BLaER1 (cell line): ENCODE measurements at regions not wholly inside any gene's neighbourhood (a gene's known extent, or its start where the extent isn't known, plus 50 kb on each side); places are given as distances from the start of the nearest gene placed in this dataset.

ENCODE experiments used
- H3K27ac ChIP-seq: shearing (Covaris generic); formaldehyde crosslinking; 2 replicates; pipeline ENCODE4 v1.8.1; 2022
- H3K27me3 ChIP-seq: shearing (Covaris generic); formaldehyde crosslinking; 2 replicates; pipeline ENCODE4 v1.8.1; 2022
- H3K36me3 ChIP-seq: shearing (Covaris generic); formaldehyde crosslinking; 2 replicates; pipeline ENCODE4 v1.8.1; 2022
- H3K4me1 ChIP-seq: shearing (Covaris generic); formaldehyde crosslinking; 2 replicates; pipeline ENCODE4 v1.8.1; 2022
- H3K4me2 ChIP-seq: shearing (Covaris generic); formaldehyde crosslinking; 2 replicates; pipeline ENCODE4 v1.8.1; 2022
- H3K4me3 ChIP-seq: shearing (Covaris generic); formaldehyde crosslinking; 2 replicates; pipeline ENCODE4 v1.8.1; 2022
- H3K9ac ChIP-seq: shearing (Covaris generic); formaldehyde crosslinking; 2 replicates; pipeline ENCODE4 v1.8.1; 2022
- H3K9me3 ChIP-seq: shearing (Covaris generic); formaldehyde crosslinking; 2 replicates; pipeline ENCODE4 v1.8.1; 2022
- H4K20me1 ChIP-seq: shearing (Covaris generic); formaldehyde crosslinking; 2 replicates; pipeline ENCODE4 v1.8.1; 2022
- Cebpa-rat ChIP-seq: shearing (Covaris generic); IDR thresholded peaks from 2 replicates; pipeline ENCODE4 v1.8.1; 2022

DNA sequence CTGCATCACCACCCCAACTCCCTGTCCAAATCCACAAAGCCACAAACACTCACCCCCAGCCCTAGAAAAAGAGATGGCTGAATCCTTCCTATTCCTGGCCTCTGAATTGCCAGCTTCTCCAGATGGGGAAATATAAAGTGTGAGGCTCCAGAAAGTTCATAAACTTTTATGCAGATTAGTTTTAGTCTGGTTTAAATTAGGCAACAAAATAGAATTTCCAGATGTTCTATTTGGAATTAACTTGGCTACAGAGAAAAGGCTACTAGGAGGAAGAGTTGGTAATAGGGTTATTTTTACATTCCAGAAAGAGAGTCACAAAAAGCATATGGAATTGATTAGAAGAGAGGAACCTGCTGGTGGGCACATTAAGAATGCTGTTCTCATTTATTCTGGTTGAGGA is 56.0 kb downstream of the EN1 start:
- no peaks in the 10 kb centered on the region for H4K20me1 ChIP-seq
- no peak overlapping the region for H3K27ac ChIP-seq
- no peak for TF ChIP-seq Cebpa-rat
- no peaks in the 10 kb centered on the region for H3K4me1 ChIP-seq
- H3K27me3 ChIP-seq = no peaks in the 10 kb centered on the region
- no peak overlapping the region for H3K9ac ChIP-seq
- no peak overlapping the region for H3K4me3 ChIP-seq
- no peaks in the 10 kb centered on the region for H3K9me3 ChIP-seq
- H3K4me2 ChIP-seq = no peak overlapping the region
- H3K36me3 ChIP-seq = no peaks in the 10 kb centered on the region

DNA sequence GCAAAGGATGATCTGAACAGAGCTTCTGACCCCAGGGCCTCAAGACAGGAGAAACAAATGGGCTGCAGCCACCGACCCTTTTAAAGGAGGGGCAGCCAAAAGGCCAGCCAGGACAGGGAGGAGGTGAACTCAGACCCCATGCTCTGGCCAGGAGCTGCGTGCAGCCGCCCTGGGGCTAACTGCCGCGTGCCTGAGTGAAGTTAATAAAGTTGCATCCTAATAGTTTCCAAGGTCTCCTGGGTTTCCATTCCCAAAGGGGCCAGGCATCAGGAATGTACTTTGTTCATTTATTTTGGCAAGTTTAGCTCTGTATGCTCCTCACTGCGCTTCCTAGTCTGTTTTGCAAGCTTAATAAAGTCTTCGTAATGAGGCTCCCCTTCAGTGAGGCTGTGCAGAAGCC is 60.7 kb downstream of the EN1 start:
- no peak for TF ChIP-seq Cebpa-rat
- H4K20me1 ChIP-seq = no peaks in the 10 kb centered on the region
- H3K27ac ChIP-seq = no peak overlapping the region
- no peaks in the 10 kb centered on the region for H3K27me3 ChIP-seq
- H3K4me1 ChIP-seq = peaks cover 8% of the 10 kb centered on the region
- no peak overlapping the region for H3K4me3 ChIP-seq
- H3K9me3 ChIP-seq = no peaks in the 10 kb centered on the region
- no peak overlapping the region for H3K9ac ChIP-seq
- H3K36me3 ChIP-seq = no peaks in the 10 kb centered on the region
- no peak overlapping the region for H3K4me2 ChIP-seq

DNA sequence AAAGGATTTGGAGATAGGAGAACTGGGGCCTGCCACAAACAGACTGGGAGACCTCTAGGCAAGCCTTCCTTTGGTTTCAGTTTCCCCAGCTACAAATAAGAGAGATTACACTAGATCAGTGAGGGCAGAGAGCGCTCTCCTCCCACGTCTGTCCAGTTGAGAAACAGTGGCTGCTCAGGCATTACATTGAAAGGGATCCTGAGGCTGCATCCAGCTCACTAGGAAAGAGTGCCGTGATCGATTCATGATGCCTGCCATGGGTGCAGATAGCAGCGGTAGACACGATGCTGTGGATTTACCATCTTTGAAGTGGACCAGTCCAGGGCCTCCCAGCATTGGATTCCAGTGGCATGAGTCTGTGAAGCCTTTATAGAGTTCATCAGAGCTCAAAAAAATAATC is 62.6 kb downstream of the EN1 start:
- Histone ChIP-seq H3K27me3 (no peaks in the 10 kb centered on the region), H3K36me3 (no peaks in the 10 kb centered on the region), H3K27ac (no peak overlapping the region), H3K4me1 (peaks cover 8% of the 10 kb centered on the region), H3K4me3 (no peak overlapping the region), H3K9me3 (no peaks in the 10 kb centered on the region), H3K4me2 (0 out of 2 replicates have a peak overlapping the region, but pooled peaks have one; percentile 14), H4K20me1 (no peaks in the 10 kb centered on the region), H3K9ac (no peak overlapping the region)
- no peak for TF ChIP-seq Cebpa-rat

DNA sequence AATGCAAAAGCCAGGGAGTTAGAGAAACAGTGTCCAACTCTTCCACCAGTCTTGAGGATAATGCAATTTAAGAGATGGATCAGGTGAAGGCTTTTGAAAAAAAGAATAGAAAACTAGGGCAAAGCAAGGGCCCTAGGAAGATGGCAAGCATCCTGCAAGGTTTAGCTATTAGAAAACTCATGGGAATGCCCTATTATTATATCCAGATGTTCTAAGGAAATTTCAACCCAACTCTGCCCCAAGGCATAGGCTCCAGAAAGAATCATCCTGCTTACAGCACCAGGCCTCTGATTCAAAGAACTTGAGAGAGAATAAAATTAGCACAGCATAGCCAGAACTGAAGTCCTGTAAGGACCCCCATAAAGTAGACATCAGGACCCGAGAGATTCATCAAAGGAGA is 68.1 kb downstream of the EN1 start:
- Histone ChIP-seq H3K4me3 (no peak overlapping the region), H3K4me1 (peaks cover 12% of the 10 kb centered on the region), H3K9ac (no peak overlapping the region), H3K36me3 (no peaks in the 10 kb centered on the region), H4K20me1 (no peaks in the 10 kb centered on the region), H3K9me3 (no peaks in the 10 kb centered on the region; the same call in 1 of the 2 replicates), H3K27me3 (peaks cover 16% of the 10 kb centered on the region), H3K27ac (no peak overlapping the region), H3K4me2 (no peak overlapping the region)
- no peak for TF ChIP-seq Cebpa-rat

DNA sequence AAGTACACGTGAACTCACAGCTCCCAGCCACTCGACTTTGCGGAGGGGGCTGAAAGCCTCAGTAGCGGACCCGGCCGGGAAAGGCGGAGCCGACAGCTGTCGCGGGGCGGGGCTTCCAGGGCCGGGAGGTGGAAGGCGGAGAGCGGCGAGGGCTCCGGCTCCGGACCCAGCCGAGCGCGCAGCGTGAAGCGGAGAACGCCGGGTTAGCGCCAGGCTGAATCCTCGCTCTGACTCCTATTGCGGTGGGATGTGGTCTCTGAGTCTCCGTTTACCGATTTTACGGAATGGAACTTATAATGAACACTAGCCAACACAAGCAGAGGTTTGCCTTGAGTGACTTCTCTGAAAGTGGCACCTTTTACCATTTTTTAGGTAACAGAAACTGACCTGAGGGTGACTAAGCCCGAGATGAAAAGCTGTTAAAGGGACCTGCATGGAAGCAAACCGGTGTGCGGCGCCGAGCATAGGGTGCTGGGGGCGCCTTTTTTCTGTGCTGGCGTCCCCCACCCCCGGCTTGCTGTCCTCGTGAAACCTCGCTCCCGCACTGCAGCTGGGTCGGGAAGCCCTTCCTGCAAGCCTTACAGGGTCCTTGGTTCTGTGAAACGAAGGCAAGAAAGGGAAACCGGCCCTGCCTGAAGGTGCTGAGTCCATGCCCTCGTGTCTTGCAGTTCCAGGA is 72.9 kb downstream of the EN1 start:
- Histone ChIP-seq H3K4me2 (peak overlapping the region; percentile 92), H3K4me1 (peaks cover 10% of the 10 kb centered on the region), H3K9ac (no peak overlapping the region), H3K36me3 (no peaks in the 10 kb centered on the region), H4K20me1 (no peaks in the 10 kb centered on the region), H3K9me3 (no peaks in the 10 kb centered on the region; the same call in 1 of the 2 replicates), H3K27me3 (peaks cover 30% of the 10 kb centered on the region), H3K4me3 (peak overlapping the region; percentile 60), H3K27ac (no peak overlapping the region)
- TF ChIP-seq Cebpa-rat = no peak

DNA sequence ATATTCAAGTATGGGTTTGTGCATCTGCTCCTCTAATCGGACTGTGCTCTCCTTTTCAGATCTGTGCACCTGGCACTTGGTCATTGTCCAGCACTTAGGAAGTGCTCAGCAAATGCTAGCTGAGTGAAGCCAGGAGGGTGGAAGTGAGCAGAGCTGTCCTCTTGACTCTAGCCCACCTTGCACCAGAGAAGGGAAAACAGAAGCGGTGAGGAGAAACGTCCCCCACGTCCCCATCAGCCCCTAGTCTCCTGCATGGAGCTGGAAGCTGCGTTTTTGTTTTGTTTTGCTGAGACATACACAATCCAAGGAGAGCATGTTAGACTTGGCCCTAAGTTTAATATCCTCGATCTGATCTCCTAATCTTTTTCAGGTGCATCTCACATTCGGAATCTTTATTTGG is 73.6 kb downstream of the EN1 start:
- Histone ChIP-seq H3K4me1 (peaks cover 10% of the 10 kb centered on the region), H4K20me1 (no peaks in the 10 kb centered on the region), H3K27me3 (peaks cover 30% of the 10 kb centered on the region), H3K36me3 (no peaks in the 10 kb centered on the region), H3K4me2 (no peak overlapping the region), H3K27ac (no peak overlapping the region), H3K4me3 (no peak overlapping the region), H3K9me3 (no peaks in the 10 kb centered on the region), H3K9ac (no peak overlapping the region)
- TF ChIP-seq Cebpa-rat = no peak

DNA sequence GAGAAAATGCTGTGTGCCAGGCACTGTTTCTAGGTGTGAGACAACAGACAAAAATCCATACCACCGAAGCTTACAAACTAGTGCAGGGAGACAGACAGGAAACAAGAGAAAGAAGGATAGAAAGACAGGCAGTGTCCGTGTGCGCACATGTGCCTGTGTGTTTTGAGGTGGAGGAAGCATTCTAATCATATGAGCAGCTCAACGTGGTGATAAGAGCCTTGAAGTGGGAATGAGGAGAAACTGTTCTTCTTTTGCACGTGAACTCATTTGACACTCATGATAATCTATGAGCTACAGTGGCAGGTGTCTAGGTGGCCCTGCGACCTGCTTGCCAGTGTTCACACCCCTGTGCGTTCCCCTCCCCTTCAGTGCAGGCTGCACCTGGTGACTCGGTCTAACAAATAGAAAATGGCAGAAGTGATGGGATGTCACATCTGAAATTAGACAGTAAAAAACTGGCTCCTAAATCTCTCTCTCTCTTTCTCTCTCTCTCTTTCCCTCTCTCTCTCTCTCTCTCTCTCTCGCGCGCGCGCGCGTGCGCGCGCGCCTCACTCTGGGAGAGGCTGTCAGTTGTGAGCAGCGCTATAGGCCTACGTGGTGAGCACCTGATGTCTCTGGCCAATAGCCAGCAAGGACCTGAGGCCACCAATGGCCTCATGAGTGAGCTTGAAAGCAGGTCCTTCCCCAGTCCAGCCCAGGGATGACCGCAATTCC is 74.8 kb downstream of the EN1 start:
- Histone ChIP-seq H3K4me1 (peaks cover 10% of the 10 kb centered on the region), H3K9me3 (no peaks in the 10 kb centered on the region), H4K20me1 (no peaks in the 10 kb centered on the region), H3K9ac (no peak overlapping the region), H3K27me3 (peaks cover 30% of the 10 kb centered on the region), H3K27ac (no peak overlapping the region), H3K4me2 (no peak overlapping the region), H3K4me3 (no peak overlapping the region), H3K36me3 (no peaks in the 10 kb centered on the region)
- no peak for TF ChIP-seq Cebpa-rat

DNA sequence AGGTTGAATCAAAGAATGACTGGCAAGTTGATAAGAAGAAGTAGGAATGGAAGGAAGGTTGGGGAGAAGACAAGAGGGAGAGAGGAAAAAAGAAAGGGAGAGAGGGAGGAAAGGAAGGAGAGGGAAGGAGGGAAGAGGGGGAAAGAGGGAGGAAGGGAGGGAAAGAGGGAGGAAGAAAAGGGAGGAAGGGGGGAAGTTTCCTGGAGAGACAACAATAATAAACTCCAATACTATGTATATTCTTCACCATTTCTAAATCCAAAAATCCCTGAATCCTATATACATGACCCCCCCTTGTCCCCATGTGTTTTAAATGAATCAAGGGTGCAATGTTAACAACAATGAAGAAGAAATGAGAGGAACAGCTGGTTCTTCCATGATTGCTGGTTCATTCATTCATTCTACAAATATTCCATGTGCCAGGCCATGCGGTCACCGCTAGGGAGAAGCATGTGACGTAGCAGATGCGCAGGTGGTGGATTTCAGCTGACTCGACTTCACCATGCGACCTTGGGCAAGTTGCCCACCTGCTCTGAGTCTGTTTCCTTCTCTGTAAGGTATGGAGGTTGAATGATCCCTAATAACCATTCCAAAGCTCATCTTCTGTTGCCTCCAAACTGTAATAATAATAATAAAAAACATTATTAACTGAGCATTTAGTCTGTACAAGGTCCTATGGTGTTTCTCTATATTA is 77.6 kb downstream of the EN1 start:
- no peak overlapping the region for H3K9ac ChIP-seq
- no peak overlapping the region for H3K4me3 ChIP-seq
- H3K4me1 ChIP-seq = peaks cover 5% of the 10 kb centered on the region
- no peaks in the 10 kb centered on the region for H3K36me3 ChIP-seq
- no peak overlapping the region for H3K27ac ChIP-seq
- no peak for TF ChIP-seq Cebpa-rat
- no peaks in the 10 kb centered on the region for H4K20me1 ChIP-seq
- H3K27me3 ChIP-seq = peaks cover 21% of the 10 kb centered on the region
- H3K9me3 ChIP-seq = no peaks in the 10 kb centered on the region
- H3K4me2 ChIP-seq = no peak overlapping the region

DNA sequence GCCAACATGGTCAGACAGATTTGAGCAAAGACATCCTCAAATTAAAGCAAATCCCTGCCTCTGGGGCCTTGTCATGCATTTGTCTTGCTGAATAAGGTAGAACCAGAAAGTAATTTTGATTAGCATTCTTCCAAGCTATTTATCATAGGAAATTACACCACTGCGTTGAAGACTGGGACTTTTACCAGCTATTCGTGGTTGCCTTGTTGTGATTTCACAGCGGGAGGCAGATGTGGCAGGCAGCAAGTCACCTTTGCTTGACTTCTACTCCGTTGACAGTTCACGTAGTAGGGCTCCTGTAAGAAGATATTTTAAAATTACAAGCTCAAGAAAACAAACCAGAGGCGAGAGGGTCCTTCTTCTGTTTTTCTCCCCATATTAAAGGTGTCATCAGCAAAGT is 80.6 kb downstream of the EN1 start:
- H3K27ac ChIP-seq = no peak overlapping the region

DNA sequence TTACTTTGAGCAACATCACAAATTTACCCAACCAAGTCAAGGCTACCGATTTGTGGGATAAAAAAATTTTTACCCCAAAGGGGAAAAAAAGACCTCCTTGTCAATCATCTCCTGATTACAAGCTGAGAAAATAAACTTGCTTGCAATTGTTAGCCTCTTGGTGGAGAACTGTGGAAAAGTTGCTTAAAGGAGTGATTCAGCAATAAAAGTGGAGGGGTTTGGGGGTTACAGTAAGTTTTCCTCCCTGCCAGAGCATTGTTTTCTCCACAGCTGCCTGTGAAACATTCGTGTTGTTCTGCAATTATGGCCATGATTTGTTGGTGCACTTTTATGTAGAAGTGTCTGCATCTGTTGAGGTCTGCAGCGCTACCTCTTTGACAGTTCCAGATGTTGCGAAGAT is 82.6 kb downstream of the EN1 start:
- H3K27me3 ChIP-seq = peaks cover 12% of the 10 kb centered on the region; the same call in 1 of the 2 replicates
- H3K27ac ChIP-seq = no peak overlapping the region
- no peak overlapping the region for H3K4me2 ChIP-seq
- H3K4me3 ChIP-seq = no peak overlapping the region
- H4K20me1 ChIP-seq = no peaks in the 10 kb centered on the region
- no peak for TF ChIP-seq Cebpa-rat
- H3K36me3 ChIP-seq = no peaks in the 10 kb centered on the region
- H3K9me3 ChIP-seq = no peaks in the 10 kb centered on the region
- no peak overlapping the region for H3K9ac ChIP-seq
- H3K4me1 ChIP-seq = peaks cover 9% of the 10 kb centered on the region; the same call in 1 of the 2 replicates

More for the DNA sequence above, 80.6 kb downstream of the EN1 start:
- Histone ChIP-seq H3K36me3 (no peaks in the 10 kb centered on the region), H3K4me3 (no peak overlapping the region), H3K4me1 (peaks cover 9% of the 10 kb centered on the region; the same call in 1 of the 2 replicates), H3K4me2 (no peak overlapping the region), H4K20me1 (no peaks in the 10 kb centered on the region), H3K27me3 (peaks cover 12% of the 10 kb centered on the region; the same call in 1 of the 2 replicates), H3K9ac (no peak overlapping the region), H3K9me3 (no peaks in the 10 kb centered on the region)
- no peak for TF ChIP-seq Cebpa-rat
